Keratinocyte (primary cell): ENCODE measurements at regions not wholly inside any gene's neighbourhood (a gene's known extent, or its start where the extent isn't known, plus 50 kb on each side); places are given as distances from the start of the nearest gene placed in this dataset.
A peak's percentile ranks its signal among the peaks of the same experiment; 100 is the strongest.

ENCODE experiments used
- DNase-seq: peaks from one replicate; pipeline ENCODE4 v3.0.0-alpha.2; 2011; ENCODE audit warnings: low read depth, missing footprints, low spot score
- FAIRE-seq: peaks from 2 replicates; lab custom pipeline; 2011; peaks lifted over from hg19 to GRCh38; lab: Jason Lieb, UNC
- H2AFZ ChIP-seq: 2 replicates; pipeline ENCODE4 v1.6.0; 2012; ENCODE audit warnings: low read length, control low read depth, inconsistent platforms; ENCODE audit not compliant: control insufficient read depth
- H3K27ac ChIP-seq: 2 replicates; pipeline ENCODE4 v1.5.1; 2011; ENCODE audit warnings: low read length; ENCODE audit not compliant: control insufficient read depth, insufficient read depth
- H3K27me3 ChIP-seq: 3 replicates; pipeline ENCODE4 v1.6.0; 2011; ENCODE audit warnings: low read length; ENCODE audit not compliant: control insufficient read depth, insufficient read depth; ENCODE audit errors: extremely low read depth
- H3K36me3 ChIP-seq, 2 experiments: 2 replicates in 1 of 2; 3 replicates in 1 of 2; pipeline ENCODE4 v1.5.1; 2011; ENCODE audit warnings: low read length in 2 of 2, mild to moderate bottlenecking in 1 of 2; ENCODE audit not compliant: control insufficient read depth in 2 of 2, insufficient read depth in 2 of 2; ENCODE audit errors: extremely low read depth in 1 of 2
- H3K4me1 ChIP-seq: 3 replicates; pipeline ENCODE4 v1.5.1; 2011; ENCODE audit warnings: low read length; ENCODE audit not compliant: control insufficient read depth, insufficient read depth; ENCODE audit errors: extremely low read depth
- H3K4me2 ChIP-seq: 3 replicates; pipeline ENCODE4 v1.6.0; 2011; ENCODE audit warnings: low read depth, low read length; ENCODE audit not compliant: control insufficient read depth, insufficient read depth; ENCODE audit errors: extremely low read depth
- H3K4me3 ChIP-seq, 3 experiments: fragments of 200-600 bp in 1 of 3; sonication (generic) in 1 of 3; 2 replicates in 2 of 3; 3 replicates in 1 of 3; pipeline ENCODE4 v1.5.1; 2011 to 2016; ENCODE audit warnings: low read length in 3 of 3, mild to moderate bottlenecking in 3 of 3, control low read depth in 2 of 3, inconsistent platforms in 1 of 3, low read depth in 1 of 3, mixed read lengths in 1 of 3, mixed run types in 1 of 3, moderate library complexity in 1 of 3; ENCODE audit not compliant: control insufficient read depth in 2 of 3, insufficient read depth in 2 of 3; ENCODE audit errors: extremely low read depth in 1 of 3
- H3K79me2 ChIP-seq: 2 replicates; pipeline ENCODE4 v1.6.0; 2012; ENCODE audit warnings: low read length; ENCODE audit not compliant: control insufficient read depth, insufficient read depth
- H3K9ac ChIP-seq: 3 replicates; pipeline ENCODE4 v1.6.0; 2011; ENCODE audit warnings: low read length; ENCODE audit not compliant: control insufficient read depth, insufficient read depth; ENCODE audit errors: extremely low read depth
- H3K9me1 ChIP-seq: 3 replicates; pipeline ENCODE4 v1.6.0; 2011; ENCODE audit warnings: low read length; ENCODE audit not compliant: control insufficient read depth, insufficient read depth; ENCODE audit errors: extremely low read depth
- H3K9me3 ChIP-seq: 2 replicates; pipeline ENCODE4 v1.5.1; 2012; ENCODE audit warnings: low read depth, low read length; ENCODE audit not compliant: control insufficient read depth
- H4K20me1 ChIP-seq: 3 replicates; pipeline ENCODE4 v1.6.0; 2011; ENCODE audit warnings: low read length; ENCODE audit not compliant: control insufficient read depth, insufficient read depth; ENCODE audit errors: extremely low read depth
- CTCF ChIP-seq, 3 experiments: IDR thresholded peaks in 1 of 3; conservative IDR thresholded peaks in 1 of 3; optimal IDR thresholded peaks in 1 of 3; 2 replicates in 2 of 3; 3 replicates in 1 of 3; pipeline versions ENCODE3 to v1.5.1; 2011; ENCODE audit warnings: low read length in 3 of 3, mild to moderate bottlenecking in 3 of 3, moderate library complexity in 2 of 3, control low read depth in 1 of 3, inconsistent platforms in 1 of 3; ENCODE audit not compliant: insufficient read depth in 2 of 3; ENCODE audit errors: extremely low read depth in 1 of 3
- EZH2 ChIP-seq: IDR thresholded peaks from one replicate; pipeline ENCODE4 v1.6.1; 2012; ENCODE audit warnings: inconsistent platforms, mild to moderate bottlenecking, low read length, moderate library complexity
- dilution Hi-C: fragments of 300-500 bp; cut with MboI; formaldehyde crosslinking; loops from one replicate; pipeline ENCODE4 v1.7.0; 2020; ENCODE audit warnings: low sequenced_read_pairs; ENCODE audit not compliant: extremely low pct_ligation_motif_present

- Histone ChIP-seq H3K36me3 (no peaks in the 10 kb centered on the region), H3K27me3 (no peaks in the 10 kb centered on the region), H3K79me2 (no peaks in the 10 kb centered on the region), H4K20me1 (no peaks in the 10 kb centered on the region), H3K9ac (no peak overlapping the region), H3K4me2 (no peak overlapping the region), H2AFZ (no peak overlapping the region), H3K27ac (no peak overlapping the region), H3K9me3 (no peaks in the 10 kb centered on the region), H3K9me1 (no peaks in the 10 kb centered on the region), H3K4me1 (peaks cover 34% of the 10 kb centered on the region), H3K4me3 (no peak overlapping the region)
- no peak for DNase-seq
- dilution Hi-C loops, result no loop called here
- FAIRE-seq, result no peak
- no peak for TF ChIP-seq CTCF (optimal IDR thresholded peaks at IDR 0.05 in 1 of 3, IDR thresholded peaks at IDR 0.05 in 1 of 3, conservative IDR thresholded peaks at IDR 0.05 in 1 of 3; ENCODE audit: extremely low read depth in 1 of 3, insufficient read depth in 2 of 3, low read length in 3 of 3)
- no peak for TF ChIP-seq EZH2
These were observed 63.0 kb upstream of the HMGA2 start for GRCh38 chr12:65761301-65761700.

GRCh38 chr12:65764325-65764724 is 60.0 kb upstream of the HMGA2 start:
- Histone ChIP-seq H3K79me2 (no peaks in the 10 kb centered on the region), H3K27me3 (no peaks in the 10 kb centered on the region), H3K9ac (no peak overlapping the region), H2AFZ (no peak overlapping the region), H3K36me3 (no peaks in the 10 kb centered on the region), H3K9me3 (no peaks in the 10 kb centered on the region), H3K4me2 (peak overlapping the region; percentile 54), H4K20me1 (no peaks in the 10 kb centered on the region), H3K4me3 (no peak overlapping the region), H3K4me1 (peaks cover 35% of the 10 kb centered on the region), H3K27ac (peak overlapping the region; percentile 91), H3K9me1 (no peaks in the 10 kb centered on the region)
- dilution Hi-C loops, result no loop called here
- DNase-seq (no peak), FAIRE-seq (peak; percentile 80)
- TF ChIP-seq EZH2 (no peak), CTCF (optimal IDR thresholded peaks at IDR 0.05 in 1 of 3, IDR thresholded peaks at IDR 0.05 in 1 of 3, conservative IDR thresholded peaks at IDR 0.05 in 1 of 3; ENCODE audit: extremely low read depth in 1 of 3, insufficient read depth in 2 of 3, low read length in 3 of 3) (peak in 1 of 3 experiments; percentile 1)
